ENCODE measurements at regions not wholly inside any gene's neighbourhood (a gene's known extent, or its start where the extent isn't known, plus 50 kb on each side); places are given as distances from the start of the nearest gene placed in this dataset.
"Not testable (repeated sequence)": the region's sequence is repeated elsewhere in the genome, so short reads cannot be mapped to it uniquely, and the experiment has no call there.

DNA sequence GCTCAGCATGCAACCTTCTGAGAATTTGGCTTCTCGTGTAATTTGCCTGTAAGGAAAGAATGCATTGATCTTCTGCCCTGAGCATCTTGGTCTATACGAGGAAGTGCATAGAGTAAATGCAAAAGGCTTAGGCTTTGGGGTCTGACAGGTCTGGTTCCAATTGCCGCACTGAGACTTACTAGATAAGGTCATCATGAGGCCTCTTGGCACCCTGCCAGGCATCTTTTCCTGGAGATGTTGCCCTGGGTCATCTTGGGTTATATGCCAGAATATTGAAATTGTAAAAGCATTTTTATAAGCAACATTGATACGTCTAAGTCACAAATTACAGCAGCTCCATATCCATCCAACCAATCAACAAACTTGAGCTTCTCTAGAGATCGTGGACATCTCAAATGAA is 108.8 kb upstream of the WARS2 start:
- intact Hi-C loops (cut with DNase I): no loop called here
- DNase-seq (ENCODE audit: low spot score): no peak

DNA sequence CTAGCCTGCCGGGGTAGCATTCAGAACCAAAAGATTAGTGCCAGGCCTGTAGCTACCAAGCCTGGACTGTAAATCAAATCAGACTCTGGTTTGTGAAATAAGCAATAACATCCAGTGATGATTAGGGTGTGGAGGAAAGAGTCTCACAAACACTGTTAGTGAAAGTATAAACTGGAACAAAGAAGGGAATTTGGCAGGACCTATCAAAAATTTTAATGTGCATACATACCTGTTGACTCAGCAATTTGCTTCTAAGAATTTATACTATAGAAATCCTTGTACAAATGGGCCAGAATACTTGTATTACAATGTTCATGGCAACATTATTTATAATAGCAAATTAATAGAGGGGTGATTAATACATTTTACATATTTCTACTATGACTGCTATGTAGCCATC is 109.8 kb upstream of the WARS2 start:
- no peak for DNase-seq (ENCODE audit: low spot score)

GRCh38 chr1:119251751-119252150 is 111.3 kb upstream of the WARS2 start:
- intact Hi-C loops (cut with DNase I): no loop called here
- no peak for DNase-seq (ENCODE audit: low spot score)

More for the DNA sequence above, 109.8 kb upstream of the WARS2 start:
- intact Hi-C loops (cut with DNase I): no loop called here

- no peak for DNase-seq (ENCODE audit: low spot score)
- intact Hi-C loops (cut with DNase I): no loop called here
Observed at GRCh38 chr1:119253366-119253765, 112.9 kb upstream of the WARS2 start.

DNA sequence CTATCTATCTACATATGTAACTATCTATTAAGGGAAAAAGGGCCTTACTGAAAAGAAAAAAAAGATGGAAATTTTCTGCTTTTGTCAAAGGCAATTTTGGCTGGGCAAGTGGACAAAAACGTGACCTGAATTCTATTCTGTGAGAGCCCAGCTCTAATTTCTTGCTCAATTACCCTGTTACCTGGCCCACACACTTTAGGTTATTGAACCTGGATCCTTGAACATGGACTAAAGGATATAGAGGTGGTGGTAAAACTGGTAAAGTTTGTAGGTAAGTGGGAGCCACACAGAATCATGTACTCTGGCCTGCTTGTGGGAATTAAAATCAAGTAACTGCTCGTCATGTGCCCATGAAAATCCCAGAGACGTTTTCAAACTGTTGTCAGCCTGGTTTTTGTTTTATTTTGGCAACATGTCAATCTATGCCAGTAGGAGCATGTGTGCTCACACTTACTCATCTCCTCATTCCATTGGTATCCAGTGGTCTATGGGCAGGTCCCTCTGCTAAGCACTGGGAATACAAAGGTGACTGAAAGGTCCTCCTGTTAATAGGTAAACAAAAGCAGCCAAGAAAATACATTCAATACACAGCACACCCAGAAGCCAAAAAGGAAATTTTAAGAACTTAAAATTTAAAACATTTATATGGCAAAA is 113.7 kb upstream of the WARS2 start:
- no peak for DNase-seq (ENCODE audit: low spot score)
- intact Hi-C loops (cut with DNase I): no loop called here

DNA sequence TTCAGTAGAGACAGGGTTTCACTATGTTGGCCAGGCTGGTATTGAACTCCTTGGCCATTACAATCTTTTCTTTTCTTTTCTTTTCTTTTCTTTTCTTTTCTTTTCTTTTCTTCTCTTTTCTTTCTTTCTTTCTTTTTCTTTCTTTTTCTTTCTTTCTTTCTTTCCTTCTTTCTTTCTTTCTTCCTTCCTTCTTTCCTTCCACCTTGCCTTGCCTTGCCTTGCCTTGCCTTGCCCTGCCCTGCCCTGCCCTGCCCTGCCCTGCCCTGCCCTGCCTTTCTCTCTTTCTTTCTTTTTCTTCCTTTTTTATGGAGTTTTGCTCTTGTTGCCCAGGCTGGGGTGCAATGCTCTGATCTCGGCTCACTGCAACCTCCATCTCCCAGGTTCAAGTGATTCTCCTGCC is 112.5 kb upstream of the HAO2 start:
- DNase-seq (ENCODE audit: low spot score); intact Hi-C loops (cut with DNase I): not testable (repeated sequence)

- DNase-seq (ENCODE audit: low spot score): no peak
- intact Hi-C loops (cut with DNase I): no loop called here
Observed at GRCh38 chr1:119260506-119260905, 108.1 kb upstream of the HAO2 start.

DNA sequence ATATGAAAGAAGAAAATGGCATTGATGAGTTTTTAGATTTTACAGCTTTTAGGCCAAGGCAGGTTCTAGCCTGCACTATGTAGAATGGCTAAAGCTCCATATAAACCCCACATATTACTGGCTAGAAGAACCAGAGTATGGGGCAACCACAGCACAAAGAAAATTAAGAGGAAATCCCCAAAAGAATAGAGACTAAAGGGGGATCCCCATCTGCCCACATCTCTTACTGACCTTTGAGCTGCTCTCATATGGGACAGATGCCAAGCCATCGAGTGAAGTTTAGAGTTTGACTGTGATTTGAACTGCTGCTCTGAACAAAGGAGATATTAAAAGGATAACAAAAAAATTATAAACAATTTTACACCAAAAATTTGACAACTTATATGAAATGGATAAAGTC is 102.2 kb upstream of the HAO2 start:
- intact Hi-C loops (cut with DNase I): no loop called here
- no peak for DNase-seq (ENCODE audit: low spot score)

- no peak for DNase-seq (ENCODE audit: low spot score)
- intact Hi-C loops (cut with DNase I): no loop called here
Observed at GRCh38 chr1:119266858-119267257, 101.7 kb upstream of the HAO2 start.

- DNase-seq (ENCODE audit: low spot score); intact Hi-C loops (cut with DNase I): not testable (repeated sequence)
Observed at GRCh38 chr1:119267288-119267687, 101.3 kb upstream of the HAO2 start.

DNA sequence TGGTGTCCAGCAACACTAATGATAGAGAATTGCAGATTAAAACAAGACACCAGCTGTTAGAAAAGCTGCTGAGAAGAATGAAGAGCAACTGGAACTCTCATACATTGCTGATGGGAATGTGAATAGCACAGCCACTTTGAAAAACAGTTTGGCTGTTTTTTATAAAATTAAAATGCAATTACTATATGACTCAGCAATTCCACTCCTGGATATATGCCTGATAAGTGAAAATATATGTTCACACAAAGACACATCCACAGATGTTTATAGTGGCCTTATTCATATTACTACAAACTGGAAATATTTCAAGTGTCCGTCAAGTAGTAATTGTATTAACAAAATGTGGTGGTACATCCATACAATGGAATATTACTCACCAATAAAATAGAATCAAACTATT is 99.7 kb upstream of the HAO2 start:
- no peak for DNase-seq (ENCODE audit: low spot score)
- intact Hi-C loops (cut with DNase I): no loop called here

DNA sequence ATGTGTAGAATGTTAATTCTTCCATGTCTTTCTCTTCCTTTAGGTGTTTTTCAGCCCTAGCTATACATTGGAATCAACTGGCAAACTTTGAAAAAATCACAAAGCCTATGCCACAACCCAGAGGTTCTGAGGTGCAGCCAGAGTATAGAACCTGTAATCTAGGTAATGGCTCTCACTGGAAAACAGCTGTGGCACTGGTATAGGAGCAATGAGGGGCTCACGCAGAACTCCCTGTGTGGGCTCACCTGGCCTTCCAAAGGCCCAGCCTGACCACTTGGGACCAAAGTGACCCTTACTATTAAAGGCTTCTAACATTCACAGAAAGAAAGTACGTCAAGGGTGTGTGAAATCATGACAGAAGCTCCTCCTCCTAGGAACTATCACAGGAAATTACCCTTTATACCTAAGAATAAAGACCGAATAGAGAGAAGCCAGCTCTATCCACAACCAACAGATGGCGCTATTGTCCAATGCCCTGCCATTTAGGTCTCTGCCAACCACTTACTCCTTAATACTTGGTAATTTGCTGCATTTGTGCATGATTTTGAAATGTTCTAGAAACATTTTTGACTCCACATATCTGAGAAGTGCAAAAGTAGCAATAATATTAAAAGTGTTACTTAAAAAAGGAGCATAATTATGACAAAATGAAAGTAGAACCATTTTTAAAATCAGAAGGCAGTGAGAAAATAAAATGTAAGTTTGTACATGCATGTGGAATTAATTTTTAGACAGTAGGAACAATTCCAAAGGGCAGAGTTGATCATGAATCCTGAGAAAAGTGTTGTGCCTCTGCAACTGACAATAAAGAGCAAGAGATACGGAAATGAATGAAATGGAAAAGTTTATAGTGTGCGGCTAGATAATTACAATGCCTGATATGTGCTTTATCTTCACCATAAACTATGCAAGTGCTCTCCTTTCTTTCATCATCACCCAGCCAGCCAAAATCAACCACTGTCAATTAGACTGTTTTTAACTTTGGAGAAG is 93.1 kb upstream of the HAO2 start:
- intact Hi-C loops (cut with DNase I): no loop called here
- no peak for DNase-seq (ENCODE audit: low spot score)

DNA sequence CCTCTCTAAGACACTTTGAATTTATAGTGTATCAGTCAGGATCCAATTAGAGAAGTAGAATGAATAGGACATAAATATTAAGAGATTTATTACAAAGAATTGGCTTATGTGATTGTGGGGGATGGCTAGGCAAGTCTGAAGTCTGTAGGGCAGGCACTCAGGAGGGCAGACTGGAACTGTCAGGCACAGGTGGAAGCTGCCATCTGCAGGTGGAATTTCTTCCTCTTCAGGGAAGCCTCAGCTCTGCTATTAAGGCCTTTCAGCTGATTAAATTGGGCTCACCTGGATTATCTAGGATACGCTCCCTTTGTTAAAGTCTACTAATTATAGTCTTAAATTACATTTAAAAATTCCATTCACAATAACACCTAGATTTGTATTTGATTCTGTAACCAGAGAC is 92.0 kb upstream of the HAO2 start:
- intact Hi-C loops (cut with DNase I): no loop called here

GRCh38 chr1:119279456-119280381 is 88.9 kb upstream of the HAO2 start:
- intact Hi-C loops (cut with DNase I): no loop called here
- no peak for DNase-seq (ENCODE audit: low spot score)

More for the DNA sequence above, 92.0 kb upstream of the HAO2 start:
- no peak for DNase-seq (ENCODE audit: low spot score)

GRCh38 chr1:119285482-119285881 is 83.1 kb upstream of the HAO2 start:
- DNase-seq (ENCODE audit: low spot score): no peak
- intact Hi-C loops (cut with DNase I): loop anchor here (5.0 kb wide), 1 partner anchor 82 kb away; the partner anchor contains the start of gene HAO2

DNA sequence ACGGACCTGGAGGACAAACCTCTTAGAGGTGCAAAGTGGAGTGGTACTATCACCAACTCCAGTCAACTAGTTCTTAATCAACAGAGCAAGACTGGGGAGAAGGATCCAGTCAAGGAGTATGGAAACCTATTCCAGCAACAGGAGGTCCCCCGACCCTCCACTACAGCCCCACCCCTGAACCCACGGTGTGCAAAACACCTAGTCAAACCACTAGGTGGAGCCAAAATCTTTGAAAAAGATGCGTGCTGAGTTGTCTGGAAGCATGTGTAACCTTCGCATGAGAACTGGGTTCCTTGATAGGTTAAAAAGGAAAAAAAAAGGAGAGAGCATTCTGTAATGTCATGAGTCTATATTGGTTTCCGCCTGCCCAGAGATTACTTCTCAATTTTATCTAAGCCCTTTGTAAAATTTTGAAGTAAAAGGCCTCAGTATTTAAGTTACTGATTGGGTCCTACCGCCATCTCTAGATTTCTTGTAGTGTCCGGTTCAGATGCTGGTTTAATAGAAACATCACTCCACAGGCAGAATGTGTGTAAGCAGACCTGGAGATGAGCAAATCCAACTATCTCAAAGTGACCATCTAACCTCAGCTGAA is 81.9 kb upstream of the HAO2 start:
- no peak for DNase-seq (ENCODE audit: low spot score)
- intact Hi-C loops (cut with DNase I): loop anchor here (5.0 kb wide), 1 partner anchor 81 kb away; the partner anchor contains the start of gene HAO2

- DNase-seq (ENCODE audit: low spot score): no peak
- intact Hi-C loops (cut with DNase I): loop anchor here (5.0 kb wide), 1 partner anchor 79 kb away; the partner anchor contains the start of gene HAO2
Observed at GRCh38 chr1:119288751-119289150, 79.8 kb upstream of the HAO2 start.

- intact Hi-C loops (cut with DNase I): no loop called here
- DNase-seq (ENCODE audit: low spot score): no peak
Observed at GRCh38 chr1:119290297-119290696, 78.3 kb upstream of the HAO2 start.

GRCh38 chr1:119291611-119292206 is 76.9 kb upstream of the HAO2 start:
- intact Hi-C loops (cut with DNase I): no loop called here
- no peak for DNase-seq (ENCODE audit: low spot score)

All from cardiac septum (tissue), 1 donor.